Endothelial cell of umbilical vein (primary cell): ENCODE measurements at regions not wholly inside any gene's neighbourhood (a gene's known extent, or its start where the extent isn't known, plus 50 kb on each side); places are given as distances from the start of the nearest gene placed in this dataset.

Experiments used
- BruUV-seq: library from RNA; stranded (reverse); fragments of 400-500 nt; replicated peaks from 2 replicates; lab custom pipeline; 2021; lab: Mats Ljungman, UMichigan
- CTCF ChIA-PET: fragments of 300-600, 350-600 bp; sonication (Branson Sonifier 250); formaldehyde crosslinking; loops from one replicate; lab custom pipeline; 2021; ENCODE audit warnings: antibody characterized with exemption, inconsistent platforms; lab: Charles Lee
- POLR2A ChIA-PET: fragments of 300-600, 350-600 bp; sonication (Branson Sonifier 250); formaldehyde crosslinking; loops from one replicate; lab custom pipeline; 2021; ENCODE audit warnings: antibody characterized with exemption, inconsistent platforms; lab: Charles Lee
- DNase-seq: peaks from one replicate; pipeline ENCODE4 v3.0.0-alpha.2; 2011; ENCODE audit warnings: low read depth, low spot score
- FAIRE-seq: peaks from 2 replicates; lab custom pipeline; 2011; peaks lifted over from hg19 to GRCh38; lab: Jason Lieb, UNC
- H2AFZ ChIP-seq: 2 replicates; pipeline ENCODE4 v1.6.0; 2012; ENCODE audit warnings: low read depth, low read length, control low read depth, inconsistent platforms
- H3K27ac ChIP-seq: 2 replicates; pipeline ENCODE4 v1.5.1; 2011; ENCODE audit warnings: low read depth, mild to moderate bottlenecking, control low read depth, low read length, moderate library complexity; ENCODE audit not compliant: insufficient read depth
- H3K27me3 ChIP-seq, 2 experiments: 2 replicates each; pipeline versions ENCODE4 v1.6.0 to v1.6.1; 2011; ENCODE audit warnings: low read length in 2 of 2, mixed read lengths in 1 of 2; ENCODE audit not compliant: control insufficient read depth in 2 of 2, insufficient read depth in 2 of 2
- H3K36me3 ChIP-seq, 2 experiments: 2 replicates in 1 of 2; 3 replicates in 1 of 2; pipeline ENCODE4 v1.5.1; 2011; ENCODE audit warnings: low read length in 2 of 2, mild to moderate bottlenecking in 1 of 2, moderate library complexity in 1 of 2; ENCODE audit not compliant: control insufficient read depth in 2 of 2, insufficient read depth in 2 of 2; ENCODE audit errors: extremely low read depth in 1 of 2
- H3K4me1 ChIP-seq: 3 replicates; pipeline ENCODE4 v1.5.1; 2011; ENCODE audit warnings: mild to moderate bottlenecking, low read length; ENCODE audit not compliant: control insufficient read depth, insufficient read depth; ENCODE audit errors: extremely low read depth
- H3K4me2 ChIP-seq: 2 replicates; pipeline ENCODE4 v1.6.1; 2011; ENCODE audit warnings: low read length, control low read depth, mixed read lengths; ENCODE audit not compliant: insufficient read depth
- H3K4me3 ChIP-seq, 3 experiments: fragments of 200-600 bp in 1 of 3; sonication (generic), shearing (Covaris generic) in 1 of 3; replicated peaks in 1 of 3; 2 replicates each; pipeline ENCODE4 v1.5.1; 2011 to 2016; ENCODE audit warnings: control low read depth in 3 of 3, low read length in 3 of 3, mild to moderate bottlenecking in 2 of 3, inconsistent platforms in 1 of 3, low read depth in 1 of 3, moderate library complexity in 1 of 3; ENCODE audit not compliant: insufficient read depth in 1 of 3
- H3K79me2 ChIP-seq: 2 replicates; pipeline ENCODE4 v1.6.0; 2012; ENCODE audit warnings: low read length, inconsistent platforms; ENCODE audit not compliant: control insufficient read depth, insufficient read depth
- H3K9ac ChIP-seq: replicated peaks from 2 replicates; pipeline ENCODE3; 2011; ENCODE audit warnings: low read length, control low read depth; ENCODE audit not compliant: insufficient read depth; ENCODE audit errors: extremely low read depth
- H3K9me1 ChIP-seq: replicated peaks from 3 replicates; pipeline ENCODE4 v1.6.0; 2011; ENCODE audit warnings: mild to moderate bottlenecking, low read length; ENCODE audit not compliant: control insufficient read depth, insufficient read depth; ENCODE audit errors: extremely low read depth
- H3K9me3 ChIP-seq: replicated peaks from 2 replicates; pipeline ENCODE4 v1.5.1; 2012; ENCODE audit warnings: low read length, inconsistent platforms; ENCODE audit not compliant: control insufficient read depth, insufficient read depth
- H4K20me1 ChIP-seq: replicated peaks from 2 replicates; pipeline ENCODE3; 2011; ENCODE audit warnings: mild to moderate bottlenecking, low read length; ENCODE audit not compliant: control insufficient read depth, insufficient read depth; ENCODE audit errors: extremely low read depth
- CTCF ChIP-seq, 2 donors: IDR thresholded peaks; 1 replicate in 1 of 2; 2 replicates in 1 of 2; pipeline ENCODE4 v1.5.1; 2011; ENCODE audit warnings: low read length in 2 of 2, mild to moderate bottlenecking in 2 of 2, moderate library complexity in 2 of 2, control low read depth in 1 of 2, inconsistent platforms in 1 of 2, low read depth in 1 of 2; ENCODE audit not compliant: insufficient read depth in 1 of 2; ENCODE audit errors: extremely low read depth in 1 of 2
- EZH2 ChIP-seq: IDR thresholded peaks from 2 replicates; pipeline ENCODE4 v1.6.1; 2012; ENCODE audit warnings: borderline replicate concordance, low read depth, mild to moderate bottlenecking, moderate library complexity, low read length, inconsistent platforms; ENCODE audit not compliant: severe bottlenecking
- FOS ChIP-seq: IDR thresholded peaks from 2 replicates; pipeline ENCODE4 v1.6.1; 2011; ENCODE audit warnings: mild to moderate bottlenecking, low read length, moderate library complexity, borderline replicate concordance; ENCODE audit not compliant: insufficient read depth
- GATA2 ChIP-seq: IDR thresholded peaks from 2 replicates; pipeline ENCODE4 v1.7.0; 2011; ENCODE audit warnings: low read depth, mild to moderate bottlenecking, moderate library complexity, mixed read lengths, low read length; ENCODE audit not compliant: insufficient read length, insufficient read depth
- JUN ChIP-seq: IDR thresholded peaks from 2 replicates; pipeline ENCODE4 v1.6.1; 2011; ENCODE audit warnings: borderline replicate concordance, low read depth; ENCODE audit not compliant: insufficient read length, insufficient read depth
- MAX ChIP-seq: IDR thresholded peaks from 2 replicates; pipeline ENCODE4 v1.6.1; 2011; ENCODE audit not compliant: insufficient read depth, insufficient read length
- MYC ChIP-seq: IDR thresholded peaks from one replicate; pipeline ENCODE4 v1.6.1; 2011; ENCODE audit warnings: mild to moderate bottlenecking, low read depth, low read length
- POLR2A ChIP-seq: IDR thresholded peaks from 2 replicates; pipeline ENCODE4 v1.6.1; 2012; ENCODE audit warnings: low read depth, mild to moderate bottlenecking, control low read depth, low read length
- POLR2AphosphoS5 ChIP-seq: IDR thresholded peaks from 2 replicates; pipeline ENCODE4 v1.6.1; 2012; ENCODE audit warnings: low read depth, mild to moderate bottlenecking, control low read depth, low read length, moderate library complexity; ENCODE audit not compliant: insufficient read depth
- dilution Hi-C: fragments of 300-500 bp; cut with MboI; formaldehyde crosslinking; loops from one replicate; pipeline ENCODE4 v1.15.0; 2019; ENCODE audit warnings: low sequenced_read_pairs; ENCODE audit not compliant: extremely low pct_ligation_motif_present
- intact Hi-C: fragments of 100-400 bp; cut with micrococcal nuclease; formaldehyde crosslinking; loops from one replicate; pipeline ENCODE4 v1.10.0; 2022

- dilution Hi-C loops: no loop called here
- CTCF ChIA-PET: interaction anchor here (1.4 to 1.7 kb wide), 4 partner anchors 26 to 118 kb away, joined by 3 to 6 read pairs (median 4); no protein-coding TSS in a partner anchor
- no peak for TF ChIP-seq POLR2A
- no peak for TF ChIP-seq JUN
- no peak for TF ChIP-seq MAX
- no peak for TF ChIP-seq MYC
- TF ChIP-seq CTCF (IDR thresholded peaks at IDR 0.05; ENCODE audit: extremely low read depth in 1 of 2, insufficient read depth in 1 of 2, low read depth in 1 of 2, low read length in 2 of 2): no peak
- TF ChIP-seq POLR2AphosphoS5: no peak
- no peak for TF ChIP-seq GATA2
- TF ChIP-seq FOS: no peak
- TF ChIP-seq EZH2: no peak
- DNase-seq (no peak), FAIRE-seq (no peak)
- H3K27ac ChIP-seq: no peak overlapping the region
- no peaks in the 10 kb centered on the region for H3K27me3 ChIP-seq
- no peak overlapping the region for H3K4me3 ChIP-seq
- H3K36me3 ChIP-seq: no peaks in the 10 kb centered on the region
- intact Hi-C loops: loop anchor here (10.0 kb wide), 1 partner anchor 281 kb away; the partner anchor contains the start of gene CD58
- no peaks in the 10 kb centered on the region for H3K79me2 ChIP-seq
- H3K9me1 ChIP-seq: no peaks in the 10 kb centered on the region
- H3K4me2 ChIP-seq: no peak overlapping the region
- no peaks in the 10 kb centered on the region for H3K9me3 ChIP-seq
- POLR2A ChIA-PET: no interaction called here
- no peak overlapping the region for H2AFZ ChIP-seq
- H3K9ac ChIP-seq: no peak overlapping the region
- no TSS peak for BruUV-seq
- no peaks in the 10 kb centered on the region for H4K20me1 ChIP-seq
- peaks cover 18% of the 10 kb centered on the region for H3K4me1 ChIP-seq
Measured at GRCh38 chr1:116855773-116856201, 53.9 kb upstream of the PTGFRN start.
